ENCODE measurements at regions not wholly inside any gene's neighbourhood (a gene's known extent, or its start where the extent isn't known, plus 50 kb on each side); places are given as distances from the start of the nearest gene placed in this dataset.

GRCh38 chr3:73175698-73176097 lies 114.2 kb downstream of the EBLN2 start:
- TF ChIP-seq CTCF (IDR thresholded peaks at IDR 0.05; ENCODE audit: low read length) = no peak
- TF ChIP-seq EZH2 (IDR thresholded peaks at IDR 0.05; ENCODE audit: borderline replicate concordance, low read length) = no peak
